Keratinocyte (primary cell): ENCODE measurements at regions not wholly inside any gene's neighbourhood (a gene's known extent, or its start where the extent isn't known, plus 50 kb on each side); places are given as distances from the start of the nearest gene placed in this dataset.

ENCODE experiments used
- DNase-seq: peaks from one replicate; pipeline ENCODE4 v3.0.0-alpha.2; 2011; ENCODE audit warnings: low read depth, missing footprints, low spot score
- FAIRE-seq: peaks from 2 replicates; lab custom pipeline; 2011; peaks lifted over from hg19 to GRCh38; lab: Jason Lieb, UNC
- H2AFZ ChIP-seq: 2 replicates; pipeline ENCODE4 v1.6.0; 2012; ENCODE audit warnings: low read length, control low read depth, inconsistent platforms; ENCODE audit not compliant: control insufficient read depth
- H3K27ac ChIP-seq: 2 replicates; pipeline ENCODE4 v1.5.1; 2011; ENCODE audit warnings: low read length; ENCODE audit not compliant: control insufficient read depth, insufficient read depth
- H3K27me3 ChIP-seq: 3 replicates; pipeline ENCODE4 v1.6.0; 2011; ENCODE audit warnings: low read length; ENCODE audit not compliant: control insufficient read depth, insufficient read depth; ENCODE audit errors: extremely low read depth
- H3K36me3 ChIP-seq, 2 experiments: 2 replicates in 1 of 2; 3 replicates in 1 of 2; pipeline ENCODE4 v1.5.1; 2011; ENCODE audit warnings: low read length in 2 of 2, mild to moderate bottlenecking in 1 of 2; ENCODE audit not compliant: control insufficient read depth in 2 of 2, insufficient read depth in 2 of 2; ENCODE audit errors: extremely low read depth in 1 of 2
- H3K4me1 ChIP-seq: 3 replicates; pipeline ENCODE4 v1.5.1; 2011; ENCODE audit warnings: low read length; ENCODE audit not compliant: control insufficient read depth, insufficient read depth; ENCODE audit errors: extremely low read depth
- H3K4me2 ChIP-seq: 3 replicates; pipeline ENCODE4 v1.6.0; 2011; ENCODE audit warnings: low read depth, low read length; ENCODE audit not compliant: control insufficient read depth, insufficient read depth; ENCODE audit errors: extremely low read depth
- H3K4me3 ChIP-seq, 3 experiments: fragments of 200-600 bp in 1 of 3; sonication (generic) in 1 of 3; 2 replicates in 2 of 3; 3 replicates in 1 of 3; pipeline ENCODE4 v1.5.1; 2011 to 2016; ENCODE audit warnings: low read length in 3 of 3, mild to moderate bottlenecking in 3 of 3, control low read depth in 2 of 3, inconsistent platforms in 1 of 3, low read depth in 1 of 3, mixed read lengths in 1 of 3, mixed run types in 1 of 3, moderate library complexity in 1 of 3; ENCODE audit not compliant: control insufficient read depth in 2 of 3, insufficient read depth in 2 of 3; ENCODE audit errors: extremely low read depth in 1 of 3
- H3K79me2 ChIP-seq: 2 replicates; pipeline ENCODE4 v1.6.0; 2012; ENCODE audit warnings: low read length; ENCODE audit not compliant: control insufficient read depth, insufficient read depth
- H3K9ac ChIP-seq: 3 replicates; pipeline ENCODE4 v1.6.0; 2011; ENCODE audit warnings: low read length; ENCODE audit not compliant: control insufficient read depth, insufficient read depth; ENCODE audit errors: extremely low read depth
- H3K9me1 ChIP-seq: 3 replicates; pipeline ENCODE4 v1.6.0; 2011; ENCODE audit warnings: low read length; ENCODE audit not compliant: control insufficient read depth, insufficient read depth; ENCODE audit errors: extremely low read depth
- H3K9me3 ChIP-seq: 2 replicates; pipeline ENCODE4 v1.5.1; 2012; ENCODE audit warnings: low read depth, low read length; ENCODE audit not compliant: control insufficient read depth
- H4K20me1 ChIP-seq: 3 replicates; pipeline ENCODE4 v1.6.0; 2011; ENCODE audit warnings: low read length; ENCODE audit not compliant: control insufficient read depth, insufficient read depth; ENCODE audit errors: extremely low read depth
- CTCF ChIP-seq, 3 experiments: IDR thresholded peaks in 1 of 3; conservative IDR thresholded peaks in 1 of 3; optimal IDR thresholded peaks in 1 of 3; 2 replicates in 2 of 3; 3 replicates in 1 of 3; pipeline versions ENCODE3 to v1.5.1; 2011; ENCODE audit warnings: low read length in 3 of 3, mild to moderate bottlenecking in 3 of 3, moderate library complexity in 2 of 3, control low read depth in 1 of 3, inconsistent platforms in 1 of 3; ENCODE audit not compliant: insufficient read depth in 2 of 3; ENCODE audit errors: extremely low read depth in 1 of 3
- EZH2 ChIP-seq: IDR thresholded peaks from one replicate; pipeline ENCODE4 v1.6.1; 2012; ENCODE audit warnings: inconsistent platforms, mild to moderate bottlenecking, low read length, moderate library complexity
- dilution Hi-C: fragments of 300-500 bp; cut with MboI; formaldehyde crosslinking; loops from one replicate; pipeline ENCODE4 v1.7.0; 2020; ENCODE audit warnings: low sequenced_read_pairs; ENCODE audit not compliant: extremely low pct_ligation_motif_present

DNA sequence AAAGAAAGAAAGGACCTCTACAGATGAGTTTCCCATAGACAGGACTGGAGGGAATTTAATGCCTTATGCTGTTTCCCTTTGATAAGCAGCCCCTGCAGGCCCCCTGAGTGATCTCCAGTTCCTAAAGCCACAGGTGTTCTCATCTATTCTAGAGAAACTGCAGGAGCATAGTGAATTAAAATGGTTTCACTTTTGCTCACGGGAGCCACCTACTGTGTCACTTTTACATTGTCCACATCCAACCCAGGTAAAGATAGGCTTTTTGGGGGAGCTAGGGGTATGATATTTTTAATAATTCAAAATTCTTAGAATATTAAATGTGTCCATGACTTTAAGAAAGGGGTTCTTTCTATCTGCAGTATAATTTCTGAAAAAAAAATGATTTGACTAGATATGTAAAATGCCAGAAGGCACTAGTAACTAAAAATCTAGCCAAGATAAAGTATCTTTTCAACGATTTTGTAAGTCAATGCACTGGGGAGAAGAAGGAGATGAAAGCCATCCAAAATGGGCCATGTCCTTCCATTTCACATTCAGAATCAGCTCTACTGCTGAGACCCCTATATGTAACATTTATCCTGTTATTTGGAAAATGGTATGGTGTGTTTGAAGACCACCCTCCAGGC, 267.3 kb upstream of the DUSP10 start:
- Histone ChIP-seq H3K36me3 (no peaks in the 10 kb centered on the region), H3K4me1 (no peaks in the 10 kb centered on the region), H3K4me3 (no peak overlapping the region), H3K9me1 (no peaks in the 10 kb centered on the region), H3K9ac (no peak overlapping the region), H3K79me2 (no peaks in the 10 kb centered on the region), H4K20me1 (no peaks in the 10 kb centered on the region), H3K4me2 (no peak overlapping the region), H3K27me3 (no peaks in the 10 kb centered on the region), H2AFZ (no peak overlapping the region), H3K27ac (no peak overlapping the region), H3K9me3 (peaks cover 2% of the 10 kb centered on the region)
- DNase-seq (no peak), FAIRE-seq (no peak)
- TF ChIP-seq CTCF (optimal IDR thresholded peaks at IDR 0.05 in 1 of 3, IDR thresholded peaks at IDR 0.05 in 1 of 3, conservative IDR thresholded peaks at IDR 0.05 in 1 of 3; ENCODE audit: extremely low read depth in 1 of 3, insufficient read depth in 2 of 3, low read length in 3 of 3) (peak; percentile 26 to 52 (median 47)), EZH2 (no peak)
- dilution Hi-C loops, result no loop called here

GRCh38 chr1:222006715-222007114, 264.8 kb upstream of the DUSP10 start:
- Histone ChIP-seq H3K9me3 (peaks cover 2% of the 10 kb centered on the region), H3K36me3 (no peaks in the 10 kb centered on the region), H3K4me1 (no peaks in the 10 kb centered on the region), H2AFZ (no peak overlapping the region), H3K4me3 (no peak overlapping the region), H3K27me3 (no peaks in the 10 kb centered on the region), H3K4me2 (no peak overlapping the region), H3K9me1 (no peaks in the 10 kb centered on the region), H3K27ac (no peak overlapping the region), H4K20me1 (no peaks in the 10 kb centered on the region), H3K9ac (no peak overlapping the region), H3K79me2 (no peaks in the 10 kb centered on the region)
- no peak for DNase-seq
- TF ChIP-seq EZH2 (no peak), CTCF (optimal IDR thresholded peaks at IDR 0.05 in 1 of 3, IDR thresholded peaks at IDR 0.05 in 1 of 3, conservative IDR thresholded peaks at IDR 0.05 in 1 of 3; ENCODE audit: extremely low read depth in 1 of 3, insufficient read depth in 2 of 3, low read length in 3 of 3) (no peak)
- dilution Hi-C loops, result no loop called here
- FAIRE-seq, result no peak
